Astrocyte (in vitro differentiated cells and primary cell): ENCODE measurements at regions not wholly inside any gene's neighbourhood (a gene's known extent, or its start where the extent isn't known, plus 50 kb on each side); places are given as distances from the start of the nearest gene placed in this dataset.

Experiments
- DNase-seq: peaks from one replicate; pipeline ENCODE4 v3.0.0-alpha.2; 2010; ENCODE audit warnings: low read depth
- FAIRE-seq: peaks from 2 replicates; lab custom pipeline; 2011; peaks lifted over from hg19 to GRCh38; lab: Jason Lieb, UNC
- H2AFZ ChIP-seq: 2 replicates; pipeline ENCODE4 v1.6.0; 2012; ENCODE audit warnings: low read depth, low read length, inconsistent platforms
- H3K27ac ChIP-seq: 2 replicates; pipeline ENCODE4 v1.5.1; 2011; ENCODE audit warnings: low read depth, low read length, inconsistent platforms
- H3K27me3 ChIP-seq: 2 replicates; pipeline ENCODE4 v1.6.0; 2011; ENCODE audit warnings: low read length, inconsistent platforms; ENCODE audit not compliant: insufficient read depth
- H3K36me3 ChIP-seq: 2 replicates; pipeline ENCODE4 v1.5.1; 2011; ENCODE audit warnings: low read length, inconsistent platforms; ENCODE audit not compliant: insufficient read depth
- H3K4me1 ChIP-seq: 2 replicates; pipeline ENCODE4 v1.5.1; 2011; ENCODE audit warnings: low read length, inconsistent platforms; ENCODE audit not compliant: insufficient read depth
- H3K4me2 ChIP-seq: 2 replicates; pipeline ENCODE4 v1.6.0; 2012; ENCODE audit warnings: low read length, inconsistent platforms
- H3K4me3 ChIP-seq: 2 replicates; pipeline ENCODE4 v1.5.1; 2011; ENCODE audit warnings: low read depth, mild to moderate bottlenecking, low read length, inconsistent platforms; ENCODE audit not compliant: insufficient read depth
- H3K79me2 ChIP-seq: 2 replicates; pipeline ENCODE4 v1.6.0; 2012; ENCODE audit warnings: mild to moderate bottlenecking, low read length, inconsistent platforms; ENCODE audit not compliant: insufficient read depth
- H3K9ac ChIP-seq: 2 replicates; pipeline ENCODE4 v1.6.0; 2012; ENCODE audit warnings: mild to moderate bottlenecking, low read length, inconsistent platforms
- H3K9me3 ChIP-seq: 2 replicates; pipeline ENCODE4 v1.5.1; 2012; ENCODE audit warnings: low read depth, mild to moderate bottlenecking, low read length, inconsistent platforms; ENCODE audit not compliant: insufficient read depth
- H4K20me1 ChIP-seq: 2 replicates; pipeline ENCODE4 v1.6.0; 2012; ENCODE audit warnings: low read length, inconsistent platforms; ENCODE audit not compliant: insufficient read depth
- H3K27ac Mint-ChIP-seq: one replicate; pipeline ENCODE4 v1.8.0; 2021; ENCODE audit warnings: mild to moderate bottlenecking, mixed read lengths; ENCODE audit not compliant: unreplicated experiment
- H3K27me3 Mint-ChIP-seq: one replicate; pipeline ENCODE4 v1.8.0; 2021; ENCODE audit warnings: low read depth, mixed read lengths; ENCODE audit not compliant: unreplicated experiment
- H3K36me3 Mint-ChIP-seq: one replicate; pipeline ENCODE4 v1.8.0; 2021; ENCODE audit warnings: low read depth, mixed read lengths; ENCODE audit not compliant: unreplicated experiment
- H3K4me1 Mint-ChIP-seq: one replicate; pipeline ENCODE4 v1.8.0; 2021; ENCODE audit warnings: low read depth, mixed read lengths; ENCODE audit not compliant: unreplicated experiment
- H3K4me3 Mint-ChIP-seq: one replicate; pipeline ENCODE4 v1.8.0; 2021; ENCODE audit warnings: mild to moderate bottlenecking, moderate library complexity, mixed read lengths; ENCODE audit not compliant: unreplicated experiment
- H3K9me3 Mint-ChIP-seq: one replicate; pipeline ENCODE4 v1.8.0; 2021; ENCODE audit warnings: mild to moderate bottlenecking, mixed read lengths; ENCODE audit not compliant: unreplicated experiment
- EZH2 ChIP-seq: IDR thresholded peaks from 2 replicates; pipeline ENCODE4 v1.6.1; 2012; ENCODE audit warnings: mild to moderate bottlenecking, low read length, inconsistent platforms; ENCODE audit not compliant: insufficient read depth
- TF ChIP-seq, protein P1 (sequence below): IDR thresholded peaks from 2 replicates; pipeline ENCODE4 v1.5.1; 2011; ENCODE audit warnings: low read depth, mild to moderate bottlenecking, inconsistent platforms, low read length, moderate library complexity; ENCODE audit not compliant: insufficient read depth

DNA sequence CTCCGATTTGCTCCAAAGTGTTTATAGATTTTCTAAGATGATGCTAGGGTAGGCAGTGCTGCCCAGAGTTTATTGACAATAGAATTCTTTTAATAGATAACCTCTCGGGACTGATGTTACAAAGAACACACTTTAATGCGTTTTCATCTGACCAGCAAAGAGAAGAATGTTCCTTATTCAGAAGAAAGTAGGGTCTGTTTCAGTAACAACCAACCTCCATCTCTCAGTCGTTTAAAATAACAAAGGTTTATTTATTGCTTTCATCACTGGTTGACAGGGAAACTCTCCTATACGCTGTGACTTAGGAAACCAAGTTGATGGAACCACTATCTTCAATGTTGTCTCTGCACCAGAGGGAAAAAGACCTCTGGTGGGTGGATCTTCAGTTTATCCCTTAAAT lies 55.1 kb upstream of the PAPPA start:
- Mint-ChIP-seq H3K36me3 (no peaks in the 10 kb centered on the region), H3K27me3 (no peaks in the 10 kb centered on the region), H3K9me3 (peaks cover 2% of the 10 kb centered on the region), H3K4me3 (no peak overlapping the region), H3K27ac (no peak overlapping the region), H3K4me1 (peaks cover 29% of the 10 kb centered on the region)
- FAIRE-seq (no peak), DNase-seq (no peak)
- H3K4me3 ChIP-seq, result no peak overlapping the region
- H3K9me3 ChIP-seq, result no peaks in the 10 kb centered on the region
- no peaks in the 10 kb centered on the region for H3K79me2 ChIP-seq
- H3K9ac ChIP-seq, result no peak overlapping the region
- no peak overlapping the region for H3K27ac ChIP-seq
- H3K36me3 ChIP-seq, result no peaks in the 10 kb centered on the region
- H4K20me1 ChIP-seq, result no peaks in the 10 kb centered on the region
- H3K27me3 ChIP-seq, result peaks cover 2% of the 10 kb centered on the region
- peaks cover 6% of the 10 kb centered on the region for H3K4me1 ChIP-seq
- H3K4me2 ChIP-seq, result no peak overlapping the region
- H2AFZ ChIP-seq, result no peak overlapping the region
- TF ChIP-seq, protein P1, sequence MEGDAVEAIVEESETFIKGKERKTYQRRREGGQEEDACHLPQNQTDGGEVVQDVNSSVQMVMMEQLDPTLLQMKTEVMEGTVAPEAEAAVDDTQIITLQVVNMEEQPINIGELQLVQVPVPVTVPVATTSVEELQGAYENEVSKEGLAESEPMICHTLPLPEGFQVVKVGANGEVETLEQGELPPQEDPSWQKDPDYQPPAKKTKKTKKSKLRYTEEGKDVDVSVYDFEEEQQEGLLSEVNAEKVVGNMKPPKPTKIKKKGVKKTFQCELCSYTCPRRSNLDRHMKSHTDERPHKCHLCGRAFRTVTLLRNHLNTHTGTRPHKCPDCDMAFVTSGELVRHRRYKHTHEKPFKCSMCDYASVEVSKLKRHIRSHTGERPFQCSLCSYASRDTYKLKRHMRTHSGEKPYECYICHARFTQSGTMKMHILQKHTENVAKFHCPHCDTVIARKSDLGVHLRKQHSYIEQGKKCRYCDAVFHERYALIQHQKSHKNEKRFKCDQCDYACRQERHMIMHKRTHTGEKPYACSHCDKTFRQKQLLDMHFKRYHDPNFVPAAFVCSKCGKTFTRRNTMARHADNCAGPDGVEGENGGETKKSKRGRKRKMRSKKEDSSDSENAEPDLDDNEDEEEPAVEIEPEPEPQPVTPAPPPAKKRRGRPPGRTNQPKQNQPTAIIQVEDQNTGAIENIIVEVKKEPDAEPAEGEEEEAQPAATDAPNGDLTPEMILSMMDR, result no peak
- no peak for TF ChIP-seq EZH2

DNA sequence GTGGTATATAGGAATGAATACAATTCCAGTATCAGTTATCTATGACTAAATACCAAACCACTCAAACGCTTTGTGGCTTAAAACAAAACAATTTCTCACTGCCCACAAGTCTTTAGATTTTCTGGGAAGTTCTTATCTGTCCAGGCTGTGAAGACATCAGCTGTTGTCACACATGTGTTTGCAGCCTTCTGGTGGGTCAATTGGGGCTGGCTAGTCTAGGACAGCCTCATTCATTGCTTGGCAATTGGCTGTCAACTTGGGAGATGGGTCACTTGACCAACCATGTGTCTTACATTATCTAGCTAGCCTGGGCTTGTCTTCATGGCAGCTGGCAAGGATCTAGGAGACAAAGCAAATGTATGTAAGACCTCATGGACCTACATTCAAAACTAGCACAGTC lies 53.8 kb upstream of the PAPPA start:
- Histone ChIP-seq H2AFZ (no peak overlapping the region), H4K20me1 (no peaks in the 10 kb centered on the region), H3K4me2 (no peak overlapping the region), H3K79me2 (no peaks in the 10 kb centered on the region), H3K9me3 (no peaks in the 10 kb centered on the region), H3K4me3 (no peak overlapping the region), H3K36me3 (no peaks in the 10 kb centered on the region), H3K9ac (no peak overlapping the region), H3K27ac (no peak overlapping the region), H3K4me1 (peaks cover 6% of the 10 kb centered on the region), H3K27me3 (peaks cover 2% of the 10 kb centered on the region)
- FAIRE-seq, result peak; percentile 91
- peak; percentile 88 for DNase-seq
- no peak for TF ChIP-seq EZH2
- TF ChIP-seq, protein P1, result no peak
- no peak overlapping the region for H3K27ac Mint-ChIP-seq
- H3K9me3 Mint-ChIP-seq, result peaks cover 2% of the 10 kb centered on the region
- peaks cover 37% of the 10 kb centered on the region for H3K4me1 Mint-ChIP-seq
- H3K27me3 Mint-ChIP-seq, result no peaks in the 10 kb centered on the region
- H3K4me3 Mint-ChIP-seq, result no peak overlapping the region
- no peaks in the 10 kb centered on the region for H3K36me3 Mint-ChIP-seq

- H3K9me3 ChIP-seq, result no peaks in the 10 kb centered on the region
- Mint-ChIP-seq H3K36me3 (no peaks in the 10 kb centered on the region), H3K27ac (no peak overlapping the region), H3K27me3 (no peaks in the 10 kb centered on the region), H3K9me3 (peaks cover 2% of the 10 kb centered on the region), H3K4me3 (no peak overlapping the region), H3K4me1 (peaks cover 41% of the 10 kb centered on the region)
- peak; percentile 91 for DNase-seq
- H3K27me3 ChIP-seq, result peaks cover 2% of the 10 kb centered on the region
- H3K4me3 ChIP-seq, result no peak overlapping the region
- no peaks in the 10 kb centered on the region for H4K20me1 ChIP-seq
- no peaks in the 10 kb centered on the region for H3K79me2 ChIP-seq
- TF ChIP-seq, protein P1, result no peak
- TF ChIP-seq EZH2, result no peak
- H2AFZ ChIP-seq, result no peak overlapping the region
- no peak overlapping the region for H3K4me2 ChIP-seq
- H3K36me3 ChIP-seq, result no peaks in the 10 kb centered on the region
- H3K27ac ChIP-seq, result peak overlapping the region; percentile 39
- peak overlapping the region; percentile 10 for H3K9ac ChIP-seq
- H3K4me1 ChIP-seq, result peaks cover 6% of the 10 kb centered on the region
- peak; percentile 74 for FAIRE-seq
Measured at GRCh38 chr9:116100711-116101121, 52.9 kb upstream of the PAPPA start.
